ENCODE measurements at regions not wholly inside any gene's neighbourhood (a gene's known extent, or its start where the extent isn't known, plus 50 kb on each side); places are given as distances from the start of the nearest gene placed in this dataset.

DNA sequence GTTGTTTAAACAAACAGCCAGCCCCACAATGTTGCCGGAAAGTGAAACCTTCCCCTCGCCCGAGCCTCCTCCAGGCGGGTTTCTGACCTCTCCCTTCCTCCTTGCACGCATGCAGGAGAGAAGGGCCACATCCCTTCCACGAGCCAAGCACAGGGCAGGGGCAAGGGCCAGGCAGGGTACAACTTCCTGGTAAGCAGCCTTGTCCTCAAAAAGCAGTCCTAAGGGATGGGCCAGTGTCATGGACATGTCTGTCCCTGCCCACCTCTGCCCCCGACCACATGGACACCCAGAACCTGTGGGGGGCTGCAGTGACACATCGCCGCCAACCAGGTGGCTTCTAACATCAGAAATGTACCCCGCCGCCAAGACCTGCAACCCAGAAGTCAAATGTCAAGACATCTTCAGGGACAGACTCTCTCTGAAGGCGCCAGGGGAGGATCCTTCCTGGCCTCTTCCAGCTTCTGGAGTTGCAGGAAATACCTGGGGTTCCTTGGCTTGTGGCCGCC is 145.3 kb downstream of the CRYBB2 start (continued):
- TF ChIP-seq SAP30 (IDR thresholded peaks at IDR 0.05; ENCODE audit: insufficient read depth, insufficient replicate concordance, low read length), result no peak
- no peak for TF ChIP-seq CHD2 (IDR thresholded peaks at IDR 0.05; ENCODE audit: low read length)

Data from H1 (cell line).